ENCODE measurements at regions not wholly inside any gene's neighbourhood (a gene's known extent, or its start where the extent isn't known, plus 50 kb on each side); places are given as distances from the start of the nearest gene placed in this dataset.

DNA sequence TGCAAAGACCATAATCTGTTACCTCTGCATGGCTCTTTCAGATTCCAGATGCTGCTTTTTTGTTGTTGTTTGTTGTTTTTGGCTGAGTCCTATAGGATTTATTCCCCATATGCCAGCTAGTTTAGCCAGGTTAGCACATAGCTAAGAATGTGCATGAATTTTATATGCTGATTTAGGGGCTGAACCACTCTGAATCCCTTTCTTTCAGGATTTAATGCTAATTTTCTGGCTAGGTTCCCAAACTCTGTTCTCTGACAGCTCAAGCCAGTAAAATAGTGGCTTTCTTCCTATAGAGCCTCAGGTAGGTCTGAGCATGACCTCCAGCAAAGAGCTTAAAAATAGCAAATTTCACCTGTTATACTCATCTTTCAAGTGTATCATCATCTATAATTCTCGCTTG lies 521.4 kb downstream of the CAAP1 start:
- DNase-seq = no peak

DNA sequence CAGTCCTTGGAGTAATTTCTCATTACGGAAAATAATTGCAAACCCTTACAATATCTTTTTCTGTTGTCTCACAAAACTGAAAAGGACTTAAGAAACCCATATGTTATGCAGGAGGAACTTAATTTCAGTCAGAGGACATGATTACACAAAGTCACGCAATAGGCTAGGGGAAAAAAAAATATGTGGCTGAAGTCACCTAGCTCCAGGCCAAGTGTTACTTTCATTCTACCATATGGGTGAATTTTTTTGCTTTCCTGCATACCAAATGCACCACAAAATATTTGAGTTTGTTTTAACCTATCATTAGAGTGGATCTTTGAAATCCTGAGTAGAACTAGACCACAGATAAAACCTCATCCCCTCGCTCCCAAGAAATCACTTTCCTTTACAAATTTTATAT lies 523.5 kb downstream of the CAAP1 start:
- DNase-seq = no peak

DNA sequence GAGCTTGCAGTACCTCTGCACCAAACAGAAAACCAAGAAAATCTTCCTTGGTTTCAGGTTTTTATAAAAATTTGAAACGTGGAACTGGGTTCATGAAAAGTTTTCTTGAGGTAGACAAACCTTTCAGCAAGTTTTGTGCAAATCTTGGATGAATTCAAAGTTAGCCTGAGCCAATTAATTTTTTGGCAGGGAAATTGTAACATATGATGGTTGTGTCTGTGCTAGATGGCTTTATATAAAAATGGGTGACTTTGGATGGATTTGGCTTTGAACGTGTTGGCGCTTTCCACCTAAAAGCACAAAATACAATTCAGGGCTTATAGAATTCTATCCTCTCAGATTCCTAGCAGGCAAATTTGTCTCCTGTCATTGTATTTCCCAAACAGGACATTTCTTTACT lies 524.4 kb downstream of the CAAP1 start:
- DNase-seq = no peak

GRCh38 chr9:26361010-26361409 lies 531.6 kb downstream of the CAAP1 start:
- no peak for DNase-seq

- DNase-seq = no peak
Measured at GRCh38 chr9:26358836-26359235, 533.8 kb downstream of the CAAP1 start.

DNA sequence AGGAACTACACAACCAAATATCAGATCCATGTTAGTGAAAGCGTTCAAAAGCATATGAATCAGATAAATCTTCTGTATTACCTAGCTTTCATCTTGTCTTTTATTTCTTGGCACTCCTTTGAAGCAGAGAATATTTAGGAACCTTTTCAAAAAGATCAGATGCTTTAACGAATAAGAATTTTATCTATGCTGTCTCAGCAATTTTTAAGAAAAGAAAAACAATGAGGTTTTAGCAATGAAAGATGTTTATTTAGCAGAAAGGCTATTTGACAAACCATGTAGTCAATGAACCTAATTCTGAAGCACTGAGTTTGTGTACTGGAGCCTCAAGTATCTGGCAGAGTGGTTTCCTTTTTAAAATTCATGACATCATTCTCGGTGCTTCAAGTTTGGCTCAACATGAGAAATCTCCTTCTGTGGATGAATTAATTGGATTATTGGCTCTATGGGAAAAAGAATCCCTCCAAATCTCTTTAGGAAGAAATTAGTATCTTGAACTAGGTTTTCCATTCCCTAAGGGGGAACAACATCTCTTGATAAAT lies 534.7 kb downstream of the CAAP1 start:
- DNase-seq = peak; percentile 53

DNA sequence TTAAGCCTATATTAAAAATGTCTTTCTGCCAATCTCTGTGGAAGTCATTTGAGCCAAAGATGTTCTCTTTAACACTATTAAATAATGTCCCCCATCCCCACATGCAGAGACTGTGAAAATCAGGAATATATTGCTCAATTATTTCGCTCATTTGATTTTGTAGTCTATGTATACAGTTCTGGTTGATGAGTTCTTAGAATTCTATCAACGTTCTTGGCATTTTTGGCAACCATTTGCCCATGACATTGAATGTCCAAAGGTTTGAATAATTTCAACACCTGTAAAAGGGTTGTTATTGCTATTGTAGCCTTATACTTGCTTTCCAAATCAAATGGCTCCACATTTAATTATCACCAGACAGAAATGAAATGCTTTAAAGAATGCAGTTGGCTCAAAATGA lies 536.1 kb downstream of the CAAP1 start:
- DNase-seq = no peak

DNA sequence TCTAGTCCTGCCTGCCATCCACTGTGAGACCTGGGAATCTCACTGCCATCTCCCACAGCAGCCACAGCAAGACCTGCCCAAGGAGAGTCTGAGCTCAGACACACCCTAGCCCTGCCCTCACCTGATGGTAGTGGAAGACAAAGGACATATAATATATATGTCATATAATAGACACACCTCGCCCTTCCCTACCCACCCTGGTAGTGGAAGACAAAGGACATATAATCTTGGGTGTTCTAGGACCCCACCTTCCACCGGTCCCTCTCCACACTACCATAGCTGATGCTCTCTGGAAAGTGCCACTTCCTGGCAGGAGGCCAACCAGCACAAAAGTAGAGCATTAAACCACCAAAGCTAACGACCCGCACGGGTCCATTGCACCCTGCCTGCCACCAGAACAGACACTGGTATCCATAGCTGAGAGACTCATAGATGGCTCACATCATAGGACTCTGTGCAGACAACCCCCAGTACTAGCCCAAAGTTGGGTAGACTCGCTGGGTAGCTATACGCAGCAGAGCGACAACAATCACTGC lies 545.6 kb downstream of the CAAP1 start:
- DNase-seq = no peak

DNA sequence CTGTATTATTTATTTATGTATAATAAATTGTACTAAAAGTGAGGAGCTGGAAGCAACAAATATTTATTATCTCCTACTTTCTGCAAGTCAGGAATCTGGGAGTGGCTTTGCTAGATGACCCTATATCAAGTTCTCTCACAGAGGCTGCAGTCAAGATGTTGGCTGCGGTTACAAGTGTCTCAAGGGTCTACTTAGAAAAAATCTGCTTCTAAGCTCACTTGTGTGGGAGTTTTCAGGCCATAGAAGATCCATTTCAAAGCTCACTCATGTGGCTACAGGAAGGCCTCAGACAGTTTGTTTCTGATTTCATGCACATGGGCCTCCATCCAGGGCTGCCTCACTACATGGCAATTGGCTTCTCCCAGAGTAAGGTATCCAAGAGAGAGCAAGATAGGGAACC lies 551.1 kb downstream of the CAAP1 start:
- DNase-seq = no peak

GRCh38 chr9:26339796-26340195 lies 552.8 kb downstream of the CAAP1 start:
- DNase-seq = no peak

GRCh38 chr9:26335116-26335515 lies 557.5 kb downstream of the CAAP1 start:
- no peak for DNase-seq

DNA sequence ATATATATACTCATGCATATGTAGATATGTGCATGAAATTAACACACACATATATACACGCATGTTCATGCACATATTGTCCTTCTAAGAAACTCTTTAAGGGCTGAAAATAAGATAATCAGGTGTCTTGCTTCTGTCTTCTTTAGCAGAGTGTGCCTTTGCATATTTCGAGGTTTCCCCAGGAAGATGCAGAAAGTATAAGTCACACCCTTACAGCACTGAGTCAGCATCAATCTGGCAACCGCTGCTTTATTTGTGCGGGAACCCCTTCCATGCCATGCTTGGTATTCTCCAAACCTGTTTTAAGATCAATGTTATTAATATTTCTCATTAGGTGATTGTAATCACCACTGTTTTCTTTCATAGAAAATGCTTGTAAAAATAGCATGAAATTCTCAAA lies 557.9 kb downstream of the CAAP1 start:
- no peak for DNase-seq

- no peak for DNase-seq
Measured at GRCh38 chr9:26331223-26331622, 561.4 kb downstream of the CAAP1 start.

DNA sequence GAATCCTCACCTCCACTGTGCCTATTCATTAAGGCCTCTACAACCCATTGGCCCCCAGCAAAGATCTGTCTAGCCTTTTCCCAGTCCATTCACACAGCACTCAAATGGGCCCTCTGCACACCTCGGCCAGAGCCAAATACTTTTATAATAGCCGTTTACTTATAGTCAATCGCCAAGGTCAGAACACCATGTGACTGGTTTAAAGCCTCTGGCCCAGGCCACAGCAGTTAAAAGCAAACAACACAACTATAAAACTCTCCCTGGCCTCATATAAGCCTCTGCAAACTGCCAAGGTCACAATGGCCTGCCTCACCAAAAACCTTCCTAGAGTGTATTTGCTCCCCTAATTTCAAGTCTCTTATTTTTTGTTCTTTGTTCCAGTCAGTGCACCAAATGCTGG lies 562.6 kb downstream of the CAAP1 start:
- DNase-seq = no peak

DNA sequence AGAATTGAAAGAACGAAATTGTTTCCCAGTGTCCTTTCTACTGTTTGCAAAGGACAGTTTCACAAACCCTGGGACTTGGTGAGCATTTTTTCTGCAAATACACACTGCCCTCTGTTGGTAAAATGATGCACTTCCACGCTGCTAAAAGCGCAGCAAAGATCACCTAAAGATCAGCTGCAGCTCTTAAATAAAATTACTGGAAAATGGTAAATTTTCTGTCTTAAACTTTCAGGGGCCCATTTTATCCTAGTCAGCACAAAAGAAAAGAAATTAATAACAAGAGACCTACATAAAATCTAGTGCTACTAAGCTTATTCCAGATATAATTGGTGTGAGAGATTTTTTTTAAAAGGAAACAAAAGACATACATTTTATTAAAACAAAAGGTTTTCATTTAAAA lies 566.0 kb downstream of the CAAP1 start:
- peak; percentile 10 for DNase-seq

GRCh38 chr9:26325444-26325829 lies 567.2 kb downstream of the CAAP1 start:
- DNase-seq = no peak

DNA sequence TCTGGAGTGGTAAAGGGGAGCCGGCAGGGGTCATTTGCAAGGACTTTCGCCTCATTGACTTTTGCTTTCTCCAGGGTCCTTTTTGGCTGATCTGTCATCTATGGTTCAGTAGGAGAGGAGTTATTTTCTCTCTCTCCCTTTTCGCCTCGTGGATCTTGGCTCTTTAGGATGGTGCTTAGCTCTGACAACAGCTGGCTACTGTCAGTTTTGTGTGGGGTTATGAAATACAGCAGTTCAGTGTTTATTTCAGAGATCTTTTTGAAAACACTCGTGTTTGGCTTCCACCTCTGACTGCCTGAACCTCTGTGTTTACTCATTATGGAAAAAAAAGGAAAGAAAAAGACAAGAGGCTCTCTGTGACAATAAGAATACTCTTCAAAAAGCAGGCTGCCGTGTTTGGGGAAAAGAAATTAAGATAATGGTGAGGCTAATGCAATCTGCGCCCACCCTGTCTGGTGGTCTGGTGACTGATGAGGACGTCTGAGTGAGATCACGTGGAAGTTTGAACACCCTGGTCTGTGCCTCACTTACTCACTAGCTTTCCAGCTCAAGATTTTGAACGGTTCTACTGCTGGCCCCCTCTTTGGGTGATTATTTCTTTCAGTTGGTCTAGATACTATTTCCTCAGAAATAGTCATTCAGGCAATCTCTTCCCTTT lies 567.7 kb downstream of the CAAP1 start:
- no peak for DNase-seq

DNA sequence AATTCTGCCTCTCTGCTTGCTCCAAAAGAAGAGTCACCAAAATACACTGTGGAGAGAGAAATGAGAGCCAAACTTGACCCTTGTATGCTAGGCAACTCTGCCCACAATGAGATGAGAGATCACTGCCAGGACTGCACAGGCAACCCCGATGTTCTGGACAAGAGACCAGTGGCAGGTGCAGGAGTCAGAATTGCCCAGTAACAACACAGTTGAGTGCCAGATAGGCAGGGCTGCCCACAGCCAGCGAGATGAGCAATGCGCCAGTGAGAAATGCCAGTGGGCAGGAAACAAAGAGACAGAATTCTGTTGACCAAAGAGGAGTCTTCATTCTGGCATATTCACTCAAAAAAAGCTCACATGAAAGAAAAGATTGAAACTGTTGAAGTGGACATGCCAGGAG lies 570.7 kb downstream of the CAAP1 start:
- DNase-seq = no peak

- DNase-seq = no peak
Measured at GRCh38 chr9:26319859-26320258, 572.7 kb downstream of the CAAP1 start.

GRCh38 chr9:26313108-26313507 lies 579.5 kb downstream of the CAAP1 start:
- no peak for DNase-seq

- DNase-seq = no peak
Measured at GRCh38 chr9:26311463-26311995, 581.1 kb downstream of the CAAP1 start.

DNA sequence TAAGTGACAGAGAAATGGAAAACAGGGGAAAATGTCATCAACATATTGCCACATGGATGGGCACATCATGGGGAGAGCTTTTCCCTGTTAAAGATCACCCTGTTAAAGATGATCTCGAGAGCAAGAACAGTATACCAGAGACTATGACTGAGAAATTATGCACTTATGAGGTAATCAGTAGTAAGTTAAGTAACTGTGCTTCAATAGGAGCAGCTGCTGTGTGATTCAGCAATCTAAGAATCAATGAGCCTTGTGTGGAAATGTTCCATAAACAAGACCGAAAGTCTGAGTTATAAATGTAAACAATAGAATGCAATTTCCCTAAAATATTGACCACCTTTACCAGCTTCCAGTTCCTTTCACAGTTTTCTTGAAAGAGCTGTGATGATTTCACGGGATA lies 582.3 kb downstream of the CAAP1 start:
- no peak for DNase-seq

DNA sequence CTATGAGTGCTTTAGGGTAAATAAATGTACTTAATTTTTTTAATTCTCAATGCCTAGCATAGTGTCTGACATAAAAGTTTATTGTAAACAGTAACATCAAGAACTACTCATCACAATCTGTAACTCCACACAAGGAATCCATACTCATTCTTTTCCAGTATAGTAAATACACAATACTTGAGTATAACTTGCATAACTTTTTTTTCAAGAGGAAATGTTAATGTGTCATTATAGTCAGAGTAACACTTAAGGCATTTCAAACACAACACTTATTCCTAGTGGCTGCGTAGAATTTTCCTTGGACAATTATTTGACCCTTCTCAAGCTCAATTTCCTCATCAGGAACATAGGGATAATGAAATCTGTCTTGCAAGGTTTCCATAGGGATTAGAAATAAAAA lies 584.3 kb downstream of the CAAP1 start:
- no peak for DNase-seq

DNA sequence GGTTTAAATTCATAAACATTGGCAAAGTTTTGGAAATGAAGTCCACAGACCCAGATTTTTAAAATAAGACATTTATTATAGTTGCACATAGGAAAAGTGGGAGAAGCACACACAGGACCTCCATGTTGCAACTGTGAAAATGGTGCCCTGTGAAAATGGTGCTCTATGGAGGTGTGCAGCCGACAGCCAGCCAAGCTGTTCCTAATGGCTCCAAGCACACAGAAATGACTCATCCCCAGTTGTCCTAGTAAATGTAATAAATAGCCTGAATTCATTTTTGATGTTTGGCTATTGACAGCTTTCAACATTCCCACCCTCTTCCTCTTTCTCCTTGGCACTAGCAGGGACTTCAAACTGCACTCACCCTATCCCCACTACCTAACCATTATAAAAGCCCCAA lies 590.9 kb downstream of the CAAP1 start:
- no peak for DNase-seq

DNA sequence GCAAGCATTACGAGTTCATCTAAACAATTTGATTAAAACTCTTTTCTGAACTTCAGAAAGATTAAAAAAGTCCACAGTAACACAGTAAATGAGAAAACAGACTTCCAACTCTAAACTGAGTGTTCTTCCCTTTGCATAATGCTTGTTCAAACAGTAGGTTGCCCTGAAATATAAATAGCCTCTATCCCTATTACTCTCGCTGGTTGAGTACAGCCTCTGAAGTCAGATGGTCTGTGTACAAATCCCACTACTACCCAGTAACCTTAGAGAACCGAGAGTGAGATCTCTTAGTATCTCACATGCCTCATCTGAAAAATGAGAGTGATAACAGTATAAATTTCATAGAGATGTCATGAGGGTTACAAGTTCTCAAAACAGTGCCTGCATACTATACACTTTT lies 591.6 kb downstream of the CAAP1 start:
- no peak for DNase-seq
